ENCODE measurements at regions not wholly inside any gene's neighbourhood (a gene's known extent, or its start where the extent isn't known, plus 50 kb on each side); places are given as distances from the start of the nearest gene placed in this dataset.
"Not testable (repeated sequence)": the region's sequence is repeated elsewhere in the genome, so short reads cannot be mapped to it uniquely, and the experiment has no call there.

- Histone ChIP-seq H3K4me1 (no peaks in the 10 kb centered on the region), H3K9ac (no peak overlapping the region), H3K36me3 (no peaks in the 10 kb centered on the region), H3K4me2 (no peak overlapping the region), H3K4me3 (no peak overlapping the region), H3K27me3 (no peaks in the 10 kb centered on the region), H3K9me3 (no peaks in the 10 kb centered on the region), H4K20me1 (no peaks in the 10 kb centered on the region), H3K27ac (no peak overlapping the region)
- no peak for TF ChIP-seq Cebpa-rat (IDR thresholded peaks at IDR 0.05)
Measured at GRCh38 chr2:95757988-95758387, 166.2 kb downstream of the TRIM43 start.

DNA sequence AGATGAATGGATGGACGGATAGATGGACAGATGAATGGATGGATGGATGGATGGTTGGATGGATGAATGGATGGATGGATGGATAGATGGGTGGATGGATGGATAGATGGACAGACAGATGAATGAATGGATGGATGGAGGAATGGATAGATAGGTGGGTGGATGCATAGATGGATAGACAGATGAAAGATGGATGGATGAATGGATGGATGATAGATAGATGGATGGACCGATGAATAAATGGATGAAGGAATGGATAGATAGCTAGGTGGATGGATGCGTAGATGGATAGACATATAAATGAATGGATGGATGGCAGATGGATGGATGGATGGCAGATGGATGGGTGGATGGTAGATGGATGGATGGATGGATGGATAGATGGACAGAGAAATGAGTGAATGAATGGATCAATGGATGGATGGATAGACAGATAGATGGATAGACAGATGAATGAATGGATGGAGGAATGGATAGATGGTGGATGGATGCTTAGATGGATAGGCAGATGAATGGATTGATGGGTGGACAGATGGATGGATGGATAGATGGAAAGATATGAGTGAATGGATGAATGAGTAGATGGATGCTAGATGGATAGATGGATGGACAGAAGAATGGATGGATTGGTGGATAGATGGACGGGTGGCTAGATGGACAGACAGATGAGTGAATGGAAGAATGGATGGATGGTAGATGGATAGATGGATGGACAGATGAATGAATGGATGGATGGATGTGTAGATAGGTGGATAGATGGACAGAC lies 167.9 kb downstream of the TRIM43 start:
- H3K27ac ChIP-seq = no peak overlapping the region
- H3K36me3 ChIP-seq = no peaks in the 10 kb centered on the region
- H3K4me3 ChIP-seq = no peak overlapping the region
- H3K4me2 ChIP-seq = no peak overlapping the region
- no peak overlapping the region for H3K9ac ChIP-seq
- no peak for TF ChIP-seq Cebpa-rat (IDR thresholded peaks at IDR 0.05)
- H3K4me1 ChIP-seq = no peaks in the 10 kb centered on the region
- H4K20me1 ChIP-seq = no peaks in the 10 kb centered on the region
- H3K9me3 ChIP-seq = no peaks in the 10 kb centered on the region
- H3K27me3 ChIP-seq = no peaks in the 10 kb centered on the region

GRCh38 chr2:95760806-95761525 lies 169.2 kb downstream of the TRIM43 start:
- Histone ChIP-seq H3K36me3 (no peaks in the 10 kb centered on the region), H3K9ac (no peak overlapping the region), H3K27me3 (no peaks in the 10 kb centered on the region), H3K4me1 (no peaks in the 10 kb centered on the region), H3K27ac (no peak overlapping the region), H3K4me3 (no peak overlapping the region), H3K4me2 (no peak overlapping the region), H4K20me1 (no peaks in the 10 kb centered on the region), H3K9me3 (no peaks in the 10 kb centered on the region)
- no peak for TF ChIP-seq Cebpa-rat (IDR thresholded peaks at IDR 0.05)

DNA sequence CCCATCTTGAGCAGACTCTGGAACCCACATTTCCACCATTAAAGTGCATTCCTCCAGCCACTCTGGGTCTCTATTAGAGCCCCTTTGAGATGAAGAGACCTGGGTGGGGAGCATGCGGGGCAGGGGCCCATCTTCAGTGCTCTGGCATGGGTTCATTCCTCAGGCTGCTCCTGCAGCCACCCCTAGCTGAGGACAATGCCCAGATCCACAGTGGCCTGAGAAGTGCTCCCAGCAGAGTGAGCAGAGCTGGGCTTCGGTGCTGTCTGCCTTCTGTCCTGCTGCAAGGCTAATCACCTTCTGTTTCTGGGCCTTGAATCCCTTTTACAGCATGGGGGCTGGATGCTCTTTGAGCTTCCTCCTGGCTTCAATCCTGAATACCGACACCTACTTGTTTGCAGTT lies 169.8 kb downstream of the TRIM43 start:
- Histone ChIP-seq H3K27me3 (no peaks in the 10 kb centered on the region), H3K9ac (no peak overlapping the region), H3K9me3 (no peaks in the 10 kb centered on the region), H3K4me2 (no peak overlapping the region), H3K4me3 (no peak overlapping the region), H3K36me3 (no peaks in the 10 kb centered on the region), H4K20me1 (no peaks in the 10 kb centered on the region), H3K4me1 (no peaks in the 10 kb centered on the region), H3K27ac (no peak overlapping the region)
- TF ChIP-seq Cebpa-rat (IDR thresholded peaks at IDR 0.05) = no peak

DNA sequence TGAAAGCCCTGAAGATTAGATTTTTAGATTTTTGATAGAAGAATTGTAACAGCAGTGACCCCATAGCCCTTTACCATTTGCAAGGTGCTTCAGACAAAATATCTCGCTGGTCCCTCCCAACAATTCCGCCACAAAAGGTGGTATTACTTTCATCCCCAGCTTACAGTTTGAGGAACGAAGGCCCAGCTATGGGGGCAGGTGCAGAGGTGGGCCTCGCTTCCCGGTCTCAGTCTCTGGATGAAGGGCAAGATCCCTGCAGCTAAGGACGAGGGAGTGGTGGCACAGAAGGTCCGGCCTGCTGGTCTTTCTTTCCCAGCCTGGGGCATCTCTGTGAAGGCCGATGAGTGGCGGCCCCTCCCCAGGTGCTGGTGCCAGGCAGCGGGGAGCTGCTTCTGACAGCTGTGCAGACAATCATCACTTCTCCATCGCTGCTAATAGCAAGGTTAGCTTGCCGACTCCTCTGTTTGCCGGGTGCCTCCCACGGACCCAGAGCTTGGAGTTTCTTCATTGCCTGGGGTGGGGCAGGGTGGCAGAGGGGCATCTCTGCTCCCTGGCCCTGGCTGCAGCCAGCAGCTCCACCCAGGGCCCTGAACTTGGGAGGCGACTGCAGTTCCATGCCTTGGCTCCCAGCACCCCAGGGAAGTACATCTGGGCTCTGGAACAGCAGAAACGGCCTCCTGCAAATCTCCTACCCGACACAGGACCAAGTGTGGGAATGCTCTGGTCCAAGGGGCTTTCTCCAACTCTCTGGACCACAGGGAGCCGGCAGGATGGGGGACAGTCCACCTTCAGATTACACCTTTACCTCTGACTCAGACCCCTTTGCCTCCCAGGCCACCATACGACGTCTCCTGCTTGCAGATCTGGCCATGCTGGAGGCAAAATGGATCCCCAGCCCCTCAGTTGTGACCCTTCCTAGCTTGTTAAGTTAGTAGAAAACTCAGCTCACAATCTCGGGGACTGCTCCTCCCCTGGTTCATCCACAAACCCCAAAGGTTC lies 170.5 kb downstream of the TRIM43 start:
- H3K4me1 ChIP-seq, H3K4me2 ChIP-seq, H3K36me3 ChIP-seq, H4K20me1 ChIP-seq, H3K9me3 ChIP-seq, H3K27me3 ChIP-seq, H3K9ac ChIP-seq, H3K4me3 ChIP-seq, H3K27ac ChIP-seq: not testable (repeated sequence)

DNA sequence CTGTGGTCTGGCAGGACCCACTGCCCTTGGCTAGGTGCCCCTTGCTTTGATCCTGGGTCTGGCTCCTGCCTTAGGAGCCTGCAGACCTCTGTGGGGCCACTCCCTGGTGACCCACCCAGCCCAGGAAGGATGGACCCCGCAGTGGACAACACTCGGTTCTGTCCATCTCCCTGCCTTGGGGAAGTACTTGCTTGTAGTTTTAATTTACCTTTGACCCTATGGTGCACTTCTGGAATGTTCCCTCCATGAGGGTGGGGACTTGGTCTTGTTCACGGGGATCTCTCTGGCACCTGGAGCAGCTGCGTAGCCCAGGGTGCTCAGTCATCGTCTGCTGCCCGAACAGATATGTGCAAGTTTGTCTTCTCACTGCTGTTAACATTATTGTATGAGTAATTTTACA lies 171.3 kb downstream of the TRIM43 start:
- not testable (repeated sequence) for H3K9me3 ChIP-seq, H3K4me2 ChIP-seq, H3K4me1 ChIP-seq, H3K27ac ChIP-seq, H3K27me3 ChIP-seq, H3K4me3 ChIP-seq, H3K9ac ChIP-seq, H4K20me1 ChIP-seq, H3K36me3 ChIP-seq

DNA sequence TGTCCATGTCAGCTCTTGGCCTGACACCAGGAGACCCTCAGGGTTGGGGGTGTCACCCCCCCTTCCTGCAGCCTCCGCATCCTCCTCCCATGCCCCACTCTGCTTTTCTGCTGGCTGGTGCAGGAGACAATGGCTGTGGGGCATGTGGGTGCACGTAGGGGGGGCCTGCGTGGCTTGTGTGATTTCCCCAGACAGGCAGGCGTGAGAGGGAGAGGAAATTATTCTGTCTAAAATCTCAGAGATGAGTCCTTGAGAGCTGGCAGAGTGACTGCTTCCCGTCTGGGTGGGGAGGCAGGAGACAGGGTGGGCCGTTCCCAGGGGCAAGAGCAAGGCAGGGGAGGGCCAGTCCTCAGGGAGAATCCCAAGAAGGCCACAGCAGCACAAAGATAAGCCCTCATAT lies 173.2 kb downstream of the TRIM43 start:
- not testable (repeated sequence) for H3K36me3 ChIP-seq, H3K4me2 ChIP-seq, H4K20me1 ChIP-seq, H3K9me3 ChIP-seq, H3K4me3 ChIP-seq, H3K9ac ChIP-seq, H3K27ac ChIP-seq, H3K4me1 ChIP-seq, H3K27me3 ChIP-seq

DNA sequence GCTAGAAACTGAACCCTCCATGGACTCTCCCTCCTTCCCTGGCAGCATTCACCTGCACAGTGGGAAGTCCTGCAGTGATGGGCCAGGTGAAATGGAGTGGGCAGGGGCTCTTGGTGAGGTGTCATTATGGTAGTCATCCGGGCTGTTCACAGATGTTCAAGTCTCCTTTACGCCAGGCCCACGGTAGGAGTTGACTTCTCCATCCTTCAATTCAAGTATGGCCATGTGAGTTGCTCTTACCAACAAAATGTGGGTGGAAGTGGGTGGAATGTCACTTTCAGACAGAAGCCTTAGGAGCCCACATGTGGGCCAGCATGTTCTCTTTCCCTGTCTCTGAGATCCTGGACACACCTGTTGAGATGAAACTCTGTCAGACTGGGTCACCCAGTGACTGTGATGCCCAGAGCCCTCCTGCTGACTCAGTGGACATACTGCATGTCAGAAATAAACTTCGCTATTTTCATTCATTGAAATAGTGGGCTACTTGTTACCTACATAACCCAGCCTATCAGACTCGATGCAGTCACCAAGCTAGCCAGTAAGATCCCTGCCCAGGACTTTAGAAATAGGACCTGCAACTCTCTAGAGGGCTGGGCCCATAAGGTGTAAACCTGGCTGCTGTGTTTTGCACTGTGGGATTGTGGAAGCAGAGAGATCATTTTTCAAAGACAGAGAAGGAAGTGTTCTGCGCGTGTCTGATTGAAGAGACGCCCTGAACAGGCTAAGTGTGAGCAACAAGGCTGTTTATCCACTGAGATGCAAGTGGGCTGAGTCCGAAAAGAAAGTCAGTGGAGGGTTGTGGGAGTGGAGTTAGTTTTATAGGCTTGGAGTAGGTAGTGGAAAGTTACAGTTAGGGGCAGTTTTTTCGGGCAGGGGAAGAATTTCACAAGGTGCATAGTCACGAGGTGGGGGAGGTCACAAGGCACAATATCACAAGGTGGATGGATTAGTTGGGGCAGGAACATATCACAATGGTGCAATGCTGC lies 174.4 kb downstream of the TRIM43 start:
- H3K9me3 ChIP-seq, H3K27me3 ChIP-seq, H3K4me2 ChIP-seq, H3K9ac ChIP-seq, H4K20me1 ChIP-seq, H3K36me3 ChIP-seq, H3K27ac ChIP-seq, H3K4me1 ChIP-seq, H3K4me3 ChIP-seq: not testable (repeated sequence)

DNA sequence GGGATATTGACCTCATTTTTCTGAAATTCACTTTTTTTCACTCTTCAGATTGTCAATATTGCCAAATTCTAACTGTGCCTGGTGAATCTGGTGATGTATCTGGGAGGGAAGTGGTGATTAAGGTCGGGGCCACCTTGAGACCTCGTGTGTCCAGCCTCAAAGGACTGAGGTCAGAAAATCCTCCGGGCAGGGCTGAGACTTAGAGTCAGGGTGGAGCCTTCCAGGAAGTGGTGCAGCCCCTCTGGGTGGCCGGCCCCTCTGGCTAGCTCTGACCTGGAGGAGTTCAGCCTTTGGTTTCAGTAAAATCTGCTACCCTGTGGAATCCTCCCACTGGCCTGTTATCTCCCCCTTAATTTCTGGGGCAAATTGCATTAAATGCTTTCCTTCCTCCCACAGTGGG lies 175.7 kb downstream of the TRIM43 start:
- H3K27me3 ChIP-seq, H3K4me1 ChIP-seq, H3K9me3 ChIP-seq, H3K27ac ChIP-seq, H3K4me3 ChIP-seq, H3K36me3 ChIP-seq, H3K4me2 ChIP-seq, H4K20me1 ChIP-seq, H3K9ac ChIP-seq: not testable (repeated sequence)

- not testable (repeated sequence) for H4K20me1 ChIP-seq, H3K4me1 ChIP-seq, H3K9ac ChIP-seq, H3K27ac ChIP-seq, H3K4me2 ChIP-seq, H3K4me3 ChIP-seq, H3K27me3 ChIP-seq, H3K9me3 ChIP-seq, H3K36me3 ChIP-seq
Measured at GRCh38 chr2:95767950-95768349, 176.1 kb downstream of the TRIM43 start.

DNA sequence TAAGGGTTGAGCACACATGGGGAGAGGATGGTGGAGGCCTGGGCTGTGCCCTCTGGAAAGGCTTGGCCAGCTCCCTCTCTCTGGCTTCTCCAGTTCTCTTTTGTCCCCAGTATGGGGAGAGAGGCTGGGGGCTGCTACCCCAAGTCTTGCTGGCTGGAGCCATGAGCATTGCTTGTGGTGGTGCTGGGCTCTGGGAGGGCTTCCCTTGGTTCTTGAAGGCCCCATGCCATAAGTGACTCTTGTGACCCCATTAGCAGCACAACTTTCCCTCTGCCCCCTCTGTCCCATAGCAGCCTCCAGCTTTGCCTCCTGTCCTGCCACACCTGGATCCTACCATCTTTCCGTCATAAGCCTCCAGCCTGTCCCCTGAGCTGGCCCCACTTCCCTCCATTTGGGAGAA lies 177.5 kb downstream of the TRIM43 start:
- not testable (repeated sequence) for H3K27me3 ChIP-seq, H3K4me3 ChIP-seq, H3K36me3 ChIP-seq, H3K9ac ChIP-seq, H3K4me1 ChIP-seq, H4K20me1 ChIP-seq, H3K9me3 ChIP-seq, H3K4me2 ChIP-seq, H3K27ac ChIP-seq

GRCh38 chr2:95770726-95771125 lies 178.9 kb downstream of the TRIM43 start:
- H3K9ac ChIP-seq, H3K4me1 ChIP-seq, H3K4me3 ChIP-seq, H3K27ac ChIP-seq, H3K9me3 ChIP-seq, H3K27me3 ChIP-seq, H3K36me3 ChIP-seq, H3K4me2 ChIP-seq, H4K20me1 ChIP-seq: not testable (repeated sequence)
